Spleen (tissue), 11 donors: ENCODE measurements at regions not wholly inside any gene's neighbourhood (a gene's known extent, or its start where the extent isn't known, plus 50 kb on each side); places are given as distances from the start of the nearest gene placed in this dataset.

Experiments used
- DNase-seq: peaks from one replicate; pipeline ENCODE4 v3.0.0-alpha.2; 2020
- H3K27ac ChIP-seq, 8 donors: fragments of 200-600 bp; sonication (generic) in 7 of 8; 1 replicate in 4 of 8; 2 replicates in 4 of 8; pipeline versions ENCODE4 v1.5.0 to v1.8.0; 2016 to 2021; ENCODE audit warnings: inconsistent platforms in 4 of 8, mild to moderate bottlenecking in 4 of 8, moderate library complexity in 1 of 8
- H3K27me3 ChIP-seq, 7 donors: fragments of 200-600 bp; sonication (generic) in 6 of 7; replicated peaks in 1 of 7; 1 replicate in 4 of 7; 2 replicates in 3 of 7; pipeline versions ENCODE4 v1.5.0 to v1.8.0; 2016 to 2021; ENCODE audit warnings: inconsistent platforms in 3 of 7, mild to moderate bottlenecking in 1 of 7
- H3K36me3 ChIP-seq, 6 donors: fragments of 200-600 bp; sonication (generic) in 5 of 6; 1 replicate in 4 of 6; 2 replicates in 2 of 6; pipeline versions ENCODE4 v1.5.0 to v1.8.0; 2016 to 2021; ENCODE audit warnings: inconsistent platforms in 2 of 6
- H3K4me1 ChIP-seq, 6 donors: fragments of 200-600 bp; sonication (generic) in 5 of 6; 1 replicate in 3 of 6; 2 replicates in 3 of 6; pipeline versions ENCODE4 v1.5.0 to v1.8.0; 2016 to 2021; ENCODE audit warnings: inconsistent platforms in 3 of 6
- H3K4me3 ChIP-seq, 8 donors: fragments of 200-600 bp; sonication (generic) in 7 of 8; 1 replicate in 4 of 8; 2 replicates in 4 of 8; pipeline versions ENCODE4 v1.5.0 to v1.8.0; 2016 to 2021; ENCODE audit warnings: inconsistent platforms in 4 of 8, mild to moderate bottlenecking in 4 of 8, moderate library complexity in 2 of 8
- H3K9me3 ChIP-seq, 8 donors: fragments of 200-600 bp; sonication (generic) in 7 of 8; 1 replicate in 4 of 8; 2 replicates in 4 of 8; pipeline versions ENCODE4 v1.5.0 to v1.8.0; 2016 to 2021; ENCODE audit warnings: inconsistent platforms in 4 of 8
- CTCF ChIP-seq, 11 experiments: fragments of 200-600 bp in 7 of 11; fragments of 450-650 bp in 4 of 11; sonication (generic) in 4 of 11; IDR thresholded peaks in 8 of 11; conservative IDR thresholded peaks in 3 of 11; 1 replicate in 7 of 11; 2 replicates in 4 of 11; pipeline versions ENCODE4 v1.4.0 to v1.8.0; 2016 to 2021; ENCODE audit warnings: antibody characterized with exemption in 11 of 11, inconsistent platforms in 4 of 11, mild to moderate bottlenecking in 1 of 11
- POLR2A ChIP-seq, 3 donors: fragments of 450-650 bp; IDR thresholded peaks; one replicate each; pipeline ENCODE4 v1.5.1; 2017; ENCODE audit warnings: antibody characterized with exemption in 3 of 3, mild to moderate bottlenecking in 1 of 3
- POLR2AphosphoS5 ChIP-seq, 3 donors: sonication (generic); formaldehyde crosslinking; IDR thresholded peaks; one replicate each; pipeline ENCODE4 v1.5.1; 2017; ENCODE audit warnings: antibody characterized with exemption in 3 of 3
- WGBS, 5 donors: extraction: QIAGEN DNeasy Blood & Tissue Kit in 3 of 5; methylation state at CpG; one replicate each; pipeline versions ENCODE4 v1.1.5 to v1.1.7; 2013 to 2018; 5-methylcytosine and 5-hydroxymethylcytosine counted together
- intact Hi-C: fragments of 100-400 bp; cut with DNase I; formaldehyde crosslinking; loops from one replicate; pipeline ENCODE4 v1.15.0; 2023; ENCODE audit warnings: low total_unique reads
- donor health status: healthy with polysubstance abuse.
- donor health status: DM: no; HTN: no; CAD: no; lungs with moderate emphysema.
- donor health status: DM: no; HTN: no; CAD: no.
- donor health status: Bipolar disorder and iron deficiency.
- donor health status: healthy.
- donor health status: DM: no; HTN: no; CAD: no.
- donor health status: DM: yes; HTN: yes; CAD: no.

- Histone ChIP-seq H3K27ac (no peak overlapping the region), H3K4me1 (no peaks in the 10 kb centered on the region), H3K27me3 (peaks cover 0 to 4% (median 0%) of the 10 kb centered on the region in 7 donors), H3K4me3 (no peak overlapping the region), H3K9me3 (peaks cover 0 to 11% (median 3%) of the 10 kb centered on the region in 8 donors), H3K36me3 (no peaks in the 10 kb centered on the region)
- WGBS, 5 donors, result 86 to 93% (median 90%) methylated on average over 7 of the region's 7 CpGs
- intact Hi-C loops, result no loop called here
- no peak for TF ChIP-seq CTCF (IDR thresholded peaks at IDR 0.05 in 8 of 11, conservative IDR thresholded peaks at IDR 0.05 in 3 of 11)
- TF ChIP-seq POLR2A (IDR thresholded peaks at IDR 0.05), result no peak
- TF ChIP-seq POLR2AphosphoS5 (IDR thresholded peaks at IDR 0.05), result no peak
- no peak for DNase-seq
Observed at GRCh38 chr9:95609426-95609825, 92.7 kb upstream of the PTCH1 start.

GRCh38 chr9:95608341-95608740 is 91.6 kb upstream of the PTCH1 start:
- no peak overlapping the region for H3K4me3 ChIP-seq
- 89 to 100% (median 92%) methylated on average over 1 of the region's 1 CpG for WGBS, 5 donors
- H3K36me3 ChIP-seq, result no peaks in the 10 kb centered on the region
- DNase-seq, result no peak
- TF ChIP-seq CTCF (IDR thresholded peaks at IDR 0.05 in 8 of 11, conservative IDR thresholded peaks at IDR 0.05 in 3 of 11), result no peak
- peaks cover 0 to 4% (median 0%) of the 10 kb centered on the region in 7 donors for H3K27me3 ChIP-seq
- no peaks in the 10 kb centered on the region for H3K4me1 ChIP-seq
- H3K27ac ChIP-seq, result no peak overlapping the region
- intact Hi-C loops, result no loop called here
- H3K9me3 ChIP-seq, result peaks cover 0 to under 1% (median 0%) of the 10 kb centered on the region in 8 donors

GRCh38 chr9:95607507-95607906 is 90.7 kb upstream of the PTCH1 start:
- Histone ChIP-seq H3K36me3 (no peaks in the 10 kb centered on the region), H3K4me1 (no peaks in the 10 kb centered on the region), H3K9me3 (no peaks in the 10 kb centered on the region), H3K4me3 (no peak overlapping the region), H3K27ac (no peak overlapping the region), H3K27me3 (peaks cover 0 to 3% (median 0%) of the 10 kb centered on the region in 7 donors)
- 80 to 94% (median 87%) methylated on average over 5 of the region's 5 CpGs for WGBS, 5 donors
- TF ChIP-seq CTCF (IDR thresholded peaks at IDR 0.05 in 8 of 11, conservative IDR thresholded peaks at IDR 0.05 in 3 of 11) (no peak), POLR2AphosphoS5 (IDR thresholded peaks at IDR 0.05) (no peak), POLR2A (IDR thresholded peaks at IDR 0.05) (no peak)
- intact Hi-C loops, result no loop called here
- no peak for DNase-seq

GRCh38 chr9:95606489-95607350 is 89.9 kb upstream of the PTCH1 start:
- H3K4me1 ChIP-seq, result no peaks in the 10 kb centered on the region
- H3K36me3 ChIP-seq, result no peaks in the 10 kb centered on the region
- no peak overlapping the region for H3K4me3 ChIP-seq
- H3K9me3 ChIP-seq, result no peaks in the 10 kb centered on the region
- no peak for TF ChIP-seq POLR2AphosphoS5 (IDR thresholded peaks at IDR 0.05)
- no peak for TF ChIP-seq CTCF (IDR thresholded peaks at IDR 0.05 in 8 of 11, conservative IDR thresholded peaks at IDR 0.05 in 3 of 11)
- TF ChIP-seq POLR2A (IDR thresholded peaks at IDR 0.05), result no peak
- DNase-seq, result no peak
- H3K27me3 ChIP-seq, result peaks cover 0 to 3% (median 0%) of the 10 kb centered on the region in 7 donors
- 80 to 83% (median 82%) methylated on average over 19 of the region's 19 CpGs for WGBS, 5 donors
- no peak overlapping the region for H3K27ac ChIP-seq
- intact Hi-C loops, result no loop called here
